Femur (tissue), 1 donor: ENCODE measurements at regions not wholly inside any gene's neighbourhood (a gene's known extent, or its start where the extent isn't known, plus 50 kb on each side); places are given as distances from the start of the nearest gene placed in this dataset.
"Not testable (repeated sequence)": the region's sequence is repeated elsewhere in the genome, so short reads cannot be mapped to it uniquely, and the experiment has no call there.

ENCODE experiments used
- DNase-seq: peaks from one replicate; pipeline ENCODE4 v3.0.0-alpha.2; 2017

- no peak for DNase-seq
Measured at GRCh38 chr12:61991661-61992060, 268.5 kb upstream of the USP15 start.

- no peak for DNase-seq
Measured at GRCh38 chr12:61993734-61994345, 266.4 kb upstream of the USP15 start.

GRCh38 chr12:61996717-61997116, 263.5 kb upstream of the USP15 start:
- no peak for DNase-seq

DNA sequence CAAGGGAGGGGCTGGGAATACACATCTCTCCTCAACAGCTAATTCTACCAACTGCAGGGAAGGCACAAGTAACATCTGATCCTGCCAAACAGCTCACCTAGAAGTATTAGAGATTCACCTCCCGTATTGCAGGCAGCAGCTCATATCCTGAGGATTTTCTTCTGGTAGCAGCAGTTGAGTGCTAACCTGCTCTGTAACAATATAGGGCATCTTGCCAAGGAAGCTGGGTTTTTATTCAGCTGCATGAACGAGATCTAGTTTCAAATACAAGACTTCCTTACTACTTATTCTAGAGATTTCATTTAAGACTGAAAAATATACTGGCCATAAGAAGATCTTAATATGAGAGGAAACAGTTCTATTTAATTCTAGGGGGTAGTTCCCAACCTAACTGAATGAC, 261.4 kb upstream of the USP15 start:
- no peak for DNase-seq

DNA sequence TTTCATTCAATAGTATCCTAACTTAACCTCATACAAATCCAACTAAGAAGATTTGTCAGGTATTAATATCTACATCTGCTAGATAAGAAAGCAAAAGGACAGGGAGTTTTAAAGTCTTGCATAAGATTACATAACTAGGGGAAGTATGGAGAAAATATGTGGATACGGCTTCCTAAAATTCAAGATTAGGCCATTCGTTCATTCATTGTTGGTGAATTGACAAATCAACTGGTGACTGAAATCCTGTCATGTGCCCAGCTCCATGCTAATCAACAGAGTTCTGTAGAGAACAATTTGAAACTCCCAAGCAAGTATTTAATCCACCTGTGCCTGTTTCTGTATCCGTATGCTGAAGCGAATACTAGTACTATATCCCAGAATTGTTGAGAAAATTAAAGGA, 260.9 kb upstream of the USP15 start:
- no peak for DNase-seq

GRCh38 chr12:62001424-62001823, 258.8 kb upstream of the USP15 start:
- no peak for DNase-seq

GRCh38 chr12:62003226-62003625, 257.0 kb upstream of the USP15 start:
- no peak for DNase-seq

DNA sequence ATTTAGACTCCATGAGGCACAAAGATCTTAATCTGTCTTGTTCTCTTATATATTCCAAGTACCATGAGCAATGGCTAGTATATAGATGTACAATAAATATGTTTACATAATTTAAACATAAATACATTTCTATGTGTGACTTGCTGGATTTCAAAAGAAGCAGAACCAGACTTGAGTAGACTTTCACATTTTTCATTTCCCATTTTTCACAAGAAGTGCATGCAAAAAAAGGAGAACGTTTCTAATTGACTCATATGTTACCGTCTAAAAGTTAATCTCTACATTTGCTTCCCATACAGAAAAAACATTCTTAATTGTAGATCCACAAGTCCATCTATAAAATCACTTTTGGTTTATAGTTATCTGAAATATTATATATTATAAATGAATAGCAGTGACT, 256.5 kb upstream of the USP15 start:
- DNase-seq = no peak

- DNase-seq = no peak
Measured at GRCh38 chr12:62005615-62006014, 254.6 kb upstream of the USP15 start.

GRCh38 chr12:62006076-62006732, 254.0 kb upstream of the USP15 start:
- DNase-seq = no peak

DNA sequence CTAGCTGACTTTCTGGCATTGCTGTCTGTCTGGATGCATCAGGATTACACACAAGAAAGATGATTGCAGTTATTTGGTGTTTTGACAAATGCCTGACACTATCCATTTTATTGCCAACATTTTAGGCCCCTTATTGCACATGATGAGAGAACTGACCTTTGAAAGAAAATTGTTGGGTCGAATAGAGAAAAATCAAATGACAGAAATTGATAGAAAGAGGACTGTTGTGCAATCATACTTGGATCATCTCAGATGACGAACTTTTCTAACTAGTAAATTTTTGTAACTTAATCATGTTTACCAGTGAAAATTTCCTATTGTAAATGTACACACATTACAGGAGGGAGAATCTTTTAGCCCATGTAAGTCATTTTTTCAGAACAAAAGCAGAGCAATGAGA, 251.5 kb upstream of the USP15 start:
- no peak for DNase-seq

GRCh38 chr12:62009445-62009844, 250.8 kb upstream of the USP15 start:
- no peak for DNase-seq

DNA sequence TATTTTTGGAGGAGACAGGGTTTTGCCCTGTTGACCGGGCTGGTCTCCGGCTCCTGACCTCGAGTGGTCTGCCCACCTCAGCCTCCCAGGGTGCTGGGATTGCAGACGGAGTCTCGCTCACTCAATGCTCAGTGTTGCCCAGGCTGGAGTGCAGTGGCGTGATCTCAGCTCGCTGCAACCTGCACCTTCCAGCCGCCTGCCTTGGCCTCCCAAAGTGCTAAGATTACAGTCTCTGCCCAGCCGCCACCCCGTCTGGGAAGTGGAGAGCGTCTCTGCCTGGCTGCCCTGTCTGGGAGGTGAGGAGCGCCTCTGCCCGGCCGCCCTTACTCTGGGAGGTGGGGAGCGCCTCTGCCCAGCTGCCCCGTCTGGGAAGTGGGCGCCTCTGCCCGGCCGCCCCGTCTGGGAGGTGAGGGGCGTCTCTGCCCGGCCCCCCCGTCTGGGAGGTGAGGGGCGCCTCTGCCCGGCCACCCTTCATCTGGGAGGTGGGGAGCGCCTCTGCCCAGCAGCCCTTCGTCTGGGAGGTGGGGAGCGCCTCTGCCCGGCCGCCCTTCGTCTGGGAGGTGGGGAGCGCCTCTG, 249.8 kb upstream of the USP15 start:
- DNase-seq = not testable (repeated sequence)

GRCh38 chr12:62010973-62011372, 249.2 kb upstream of the USP15 start:
- DNase-seq = not testable (repeated sequence)

- DNase-seq = no peak
Measured at GRCh38 chr12:62014330-62014729, 245.9 kb upstream of the USP15 start.

DNA sequence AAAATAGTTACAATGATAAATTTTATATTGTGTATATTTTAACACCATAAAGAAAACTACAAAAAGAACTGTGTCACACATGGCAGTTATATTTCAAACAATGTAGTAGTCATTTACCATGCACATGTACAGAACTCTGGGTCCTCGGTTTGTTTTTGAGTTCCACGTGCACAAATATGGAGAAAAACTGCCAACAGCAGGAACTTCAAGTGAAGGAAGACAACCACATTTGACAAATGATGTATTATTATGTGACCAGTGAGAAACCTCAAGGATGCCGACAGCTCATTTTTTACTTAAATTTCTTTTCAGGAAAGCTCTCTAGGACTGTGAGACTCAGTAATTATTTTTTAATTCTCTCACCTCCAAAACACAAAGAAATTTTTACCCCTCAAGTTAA, 244.2 kb upstream of the USP15 start:
- DNase-seq = no peak

DNA sequence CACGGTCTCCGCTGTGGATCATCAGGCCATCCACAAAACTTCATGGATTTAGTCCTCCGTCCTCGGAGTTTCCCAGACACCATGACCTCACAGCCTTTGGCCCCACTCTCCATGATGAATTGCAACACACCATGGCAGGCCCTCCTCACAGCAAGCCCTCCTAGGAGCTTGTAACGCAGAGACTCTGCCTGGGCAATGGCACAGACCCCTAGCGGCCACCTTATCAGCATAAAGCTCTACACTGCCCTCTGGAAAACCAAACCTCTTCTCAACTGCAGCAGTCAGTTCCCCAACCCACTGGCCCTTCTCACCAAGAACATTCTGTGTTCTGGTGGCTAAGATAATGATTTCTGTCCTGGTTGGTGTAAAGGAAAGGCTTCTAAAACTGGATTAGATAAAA, 238.4 kb upstream of the USP15 start:
- DNase-seq = no peak

GRCh38 chr12:62028536-62028935, 231.7 kb upstream of the USP15 start:
- DNase-seq = no peak

- no peak for DNase-seq
Measured at GRCh38 chr12:62032870-62033269, 227.3 kb upstream of the USP15 start.

DNA sequence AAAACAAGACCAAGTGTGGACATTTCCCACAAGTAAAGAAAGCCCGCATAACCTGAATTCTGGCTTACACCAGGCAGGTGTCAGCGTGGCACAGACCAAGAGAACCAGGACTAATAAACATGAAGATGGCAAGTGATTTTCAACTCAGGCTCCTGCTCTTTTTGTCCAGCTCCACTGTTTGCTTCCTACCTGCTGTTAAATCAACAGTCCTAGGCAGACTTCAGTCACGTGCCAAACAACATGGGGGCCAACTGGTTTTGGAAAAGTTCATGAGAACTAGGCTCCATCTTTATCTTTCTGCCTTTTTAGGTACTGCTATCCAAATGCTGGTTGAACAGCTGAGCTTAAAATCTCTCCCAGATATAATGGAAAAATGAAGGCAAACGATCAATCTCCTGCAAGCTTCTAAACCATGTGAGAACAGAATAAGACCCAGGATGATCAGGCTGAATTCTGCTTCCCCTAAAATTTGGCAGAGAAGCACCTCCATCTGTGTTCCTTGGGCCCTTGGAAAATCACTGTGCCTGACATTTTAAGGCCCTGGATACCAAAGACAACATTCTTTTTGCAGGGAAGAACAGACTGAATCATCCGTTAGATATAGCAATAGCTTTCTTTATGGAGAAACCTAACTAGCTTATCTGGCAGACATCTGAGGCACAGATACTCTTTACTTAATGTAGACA, 215.6 kb upstream of the USP15 start:
- DNase-seq = no peak

DNA sequence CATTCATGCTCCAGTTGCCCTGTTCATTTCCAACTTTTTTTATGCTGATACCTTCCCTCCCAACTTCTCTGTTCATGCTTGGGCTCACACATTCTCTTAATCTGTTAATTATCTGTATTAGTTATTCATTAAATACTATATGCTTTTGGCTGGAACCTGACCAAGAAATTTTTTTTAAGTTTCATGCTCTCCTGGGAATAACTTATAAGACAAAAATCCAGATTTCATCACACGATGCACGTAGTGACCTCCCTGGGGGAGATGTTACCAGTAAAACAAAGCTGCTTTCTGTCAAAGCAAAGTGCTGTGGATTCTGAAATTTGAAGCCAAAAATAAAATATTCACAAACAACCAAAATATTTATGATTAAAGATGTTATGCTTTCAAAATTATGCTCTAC, 215.0 kb upstream of the USP15 start:
- DNase-seq = no peak

- no peak for DNase-seq
Measured at GRCh38 chr12:62050785-62051184, 209.4 kb upstream of the USP15 start.

DNA sequence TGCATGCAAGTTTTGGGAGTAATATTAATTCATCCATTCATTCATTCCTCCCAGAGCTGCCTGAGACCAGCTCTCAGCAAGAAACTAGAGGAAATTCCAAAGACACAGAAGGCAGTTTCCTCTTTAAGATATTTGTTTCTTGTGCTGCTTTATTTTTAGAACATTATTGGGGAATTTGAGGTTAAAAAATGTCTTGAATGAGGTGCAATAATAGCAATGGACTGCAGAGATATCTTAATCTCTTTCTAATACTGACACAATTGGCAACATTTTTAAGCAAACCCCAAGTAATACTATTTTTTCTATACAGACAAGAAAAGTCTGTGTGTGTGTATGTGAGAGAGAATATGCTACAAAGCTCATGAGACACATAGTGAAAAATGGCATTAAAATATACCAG, 190.2 kb upstream of the USP15 start:
- DNase-seq = no peak

- not testable (repeated sequence) for DNase-seq
Measured at GRCh38 chr12:62073236-62073635, 187.0 kb upstream of the USP15 start.
